Tibial artery (tissue), 4 donors: ENCODE measurements at regions not wholly inside any gene's neighbourhood (a gene's known extent, or its start where the extent isn't known, plus 50 kb on each side); places are given as distances from the start of the nearest gene placed in this dataset.
A peak's percentile ranks its signal among the peaks of the same experiment; 100 is the strongest.

ENCODE experiments used
- DNase-seq, 2 donors: peaks; one replicate each; pipeline ENCODE4 v3.0.0-alpha.2; 2019
- H3K27ac ChIP-seq, 2 donors: fragments of 200-600 bp; sonication (generic) in 1 of 2; 1 replicate in 1 of 2; 2 replicates in 1 of 2; pipeline ENCODE4 v1.5.1; 2018 to 2019; ENCODE audit warnings: mild to moderate bottlenecking in 1 of 2
- H3K27me3 ChIP-seq, 2 donors: fragments of 200-600 bp; sonication (generic) in 1 of 2; one replicate each; pipeline versions ENCODE4 v1.5.1 to v1.6.0; 2016 to 2019
- H3K36me3 ChIP-seq, 3 donors: fragments of 200-600 bp; sonication (generic) in 2 of 3; one replicate each; pipeline ENCODE4 v1.5.1; 2016 to 2019; ENCODE audit warnings: mild to moderate bottlenecking in 2 of 3
- H3K4me1 ChIP-seq, 4 donors: fragments of 200-600 bp; sonication (generic) in 2 of 4; 1 replicate in 3 of 4; 2 replicates in 1 of 4; pipeline ENCODE4 v1.5.1; 2016 to 2019
- H3K4me3 ChIP-seq, 2 donors: fragments of 200-600 bp; sonication (generic) in 1 of 2; 1 replicate in 1 of 2; 2 replicates in 1 of 2; pipeline ENCODE4 v1.5.1; 2018 to 2019; ENCODE audit warnings: mild to moderate bottlenecking in 2 of 2
- H3K9me3 ChIP-seq, 3 donors: fragments of 200-600 bp; sonication (generic) in 1 of 3; one replicate each; pipeline ENCODE4 v1.5.1; 2016 to 2019
- intact Hi-C: fragments of 100-400 bp; cut with DNase I; formaldehyde crosslinking; loops from one replicate; pipeline ENCODE4 v1.15.0; 2023; ENCODE audit warnings: low total_unique reads
- TF ChIP-seq, protein P1 (sequence below), 2 experiments: fragments of 200-600 bp in 1 of 2; fragments of 450-650 bp in 1 of 2; IDR thresholded peaks; one replicate each; pipeline ENCODE4 v1.5.1; 2017 to 2019; ENCODE audit warnings: antibody characterized with exemption in 2 of 2, mild to moderate bottlenecking in 1 of 2, moderate library complexity in 1 of 2

DNA sequence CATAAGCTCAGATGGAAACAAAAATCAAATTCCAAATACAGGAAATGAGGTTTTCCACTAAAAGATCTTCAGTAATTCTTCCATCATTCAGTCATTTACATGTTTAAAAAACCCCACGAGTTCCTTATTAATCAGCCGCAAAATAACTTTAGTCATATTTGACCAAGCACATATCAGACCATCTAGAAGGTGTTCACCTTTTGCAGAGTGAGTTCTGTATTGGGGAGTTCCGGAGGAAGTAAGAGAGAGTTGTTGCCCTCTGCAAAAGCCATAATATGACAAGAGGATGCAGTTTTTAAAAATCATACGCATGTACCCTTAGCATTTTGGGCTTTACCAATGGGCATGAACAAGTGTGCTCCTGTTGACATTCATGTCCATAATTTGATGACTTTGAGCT lies 61.6 kb downstream of the CCR1 start:
- TF ChIP-seq, protein P1, sequence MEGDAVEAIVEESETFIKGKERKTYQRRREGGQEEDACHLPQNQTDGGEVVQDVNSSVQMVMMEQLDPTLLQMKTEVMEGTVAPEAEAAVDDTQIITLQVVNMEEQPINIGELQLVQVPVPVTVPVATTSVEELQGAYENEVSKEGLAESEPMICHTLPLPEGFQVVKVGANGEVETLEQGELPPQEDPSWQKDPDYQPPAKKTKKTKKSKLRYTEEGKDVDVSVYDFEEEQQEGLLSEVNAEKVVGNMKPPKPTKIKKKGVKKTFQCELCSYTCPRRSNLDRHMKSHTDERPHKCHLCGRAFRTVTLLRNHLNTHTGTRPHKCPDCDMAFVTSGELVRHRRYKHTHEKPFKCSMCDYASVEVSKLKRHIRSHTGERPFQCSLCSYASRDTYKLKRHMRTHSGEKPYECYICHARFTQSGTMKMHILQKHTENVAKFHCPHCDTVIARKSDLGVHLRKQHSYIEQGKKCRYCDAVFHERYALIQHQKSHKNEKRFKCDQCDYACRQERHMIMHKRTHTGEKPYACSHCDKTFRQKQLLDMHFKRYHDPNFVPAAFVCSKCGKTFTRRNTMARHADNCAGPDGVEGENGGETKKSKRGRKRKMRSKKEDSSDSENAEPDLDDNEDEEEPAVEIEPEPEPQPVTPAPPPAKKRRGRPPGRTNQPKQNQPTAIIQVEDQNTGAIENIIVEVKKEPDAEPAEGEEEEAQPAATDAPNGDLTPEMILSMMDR (IDR thresholded peaks at IDR 0.05), result no peak
- intact Hi-C loops, result no loop called here
- Histone ChIP-seq H3K27me3 (no peaks in the 10 kb centered on the region), H3K4me1 (peaks cover 0 to 6% (median 0%) of the 10 kb centered on the region in 4 donors), H3K36me3 (no peaks in the 10 kb centered on the region), H3K27ac (no peak overlapping the region), H3K9me3 (no peaks in the 10 kb centered on the region), H3K4me3 (no peak overlapping the region)
- no peak for DNase-seq

DNA sequence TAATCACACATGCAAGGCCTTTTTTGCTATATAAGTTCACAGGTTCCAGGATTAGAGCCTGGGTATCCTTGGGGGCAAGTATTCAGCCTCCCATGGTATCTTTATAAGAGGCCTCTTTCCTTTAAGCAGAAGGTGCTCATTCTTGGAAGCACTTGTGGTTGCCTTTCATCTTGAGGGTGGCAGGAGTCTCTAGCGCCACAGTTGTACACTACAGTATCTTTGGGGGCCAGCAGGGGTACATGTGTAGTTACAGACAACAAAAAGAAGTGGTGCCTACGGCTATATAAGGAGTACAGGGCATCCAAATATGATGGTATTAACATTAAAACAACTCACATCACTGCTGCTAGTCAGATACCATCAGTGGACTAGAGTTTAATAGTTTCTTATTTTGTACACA lies 62.1 kb downstream of the CCR1 start:
- TF ChIP-seq, protein P1 (IDR thresholded peaks at IDR 0.05), result no peak
- no peaks in the 10 kb centered on the region for H3K36me3 ChIP-seq
- no peaks in the 10 kb centered on the region for H3K9me3 ChIP-seq
- H3K4me3 ChIP-seq, result no peak overlapping the region
- H3K4me1 ChIP-seq, result peaks cover 0 to 6% (median 0%) of the 10 kb centered on the region in 4 donors
- no peaks in the 10 kb centered on the region for H3K27me3 ChIP-seq
- intact Hi-C loops, result no loop called here
- no peak for DNase-seq
- no peak overlapping the region for H3K27ac ChIP-seq

- H3K27me3 ChIP-seq, result no peaks in the 10 kb centered on the region
- no peak overlapping the region for H3K4me3 ChIP-seq
- no peak for DNase-seq
- H3K27ac ChIP-seq, result no peak overlapping the region
- no peaks in the 10 kb centered on the region for H3K36me3 ChIP-seq
- intact Hi-C loops, result no loop called here
- peaks cover 0 to 6% (median 0%) of the 10 kb centered on the region in 4 donors for H3K4me1 ChIP-seq
- TF ChIP-seq, protein P1 (IDR thresholded peaks at IDR 0.05), result no peak
- H3K9me3 ChIP-seq, result no peaks in the 10 kb centered on the region
These were observed 63.0 kb downstream of the CCR1 start for GRCh38 chr3:46145147-46145546.

DNA sequence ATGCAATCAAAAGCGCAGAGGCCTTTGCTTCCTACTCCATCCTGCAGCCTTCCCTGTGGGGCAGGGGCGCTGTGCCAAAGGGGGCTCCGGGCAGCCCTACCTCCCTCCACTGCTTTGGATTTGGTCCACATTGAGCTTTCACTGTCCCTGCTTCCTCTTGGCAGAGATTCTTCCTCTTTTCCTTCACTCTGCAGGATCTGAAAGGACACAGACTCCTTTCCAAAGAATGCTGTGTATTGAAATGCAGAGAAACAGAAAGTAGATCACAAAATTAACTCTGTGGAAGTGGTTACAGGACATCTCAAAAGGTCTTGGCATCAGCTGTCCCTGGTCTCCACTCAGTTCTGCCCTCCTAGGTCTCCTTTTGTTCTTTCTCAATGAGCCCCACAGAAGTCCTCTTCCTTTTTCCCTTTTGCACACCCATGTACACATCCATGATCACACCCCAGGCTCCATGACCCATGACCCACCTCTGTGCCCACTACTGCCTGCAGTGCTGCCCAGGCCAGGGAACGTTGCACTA lies 64.1 kb downstream of the CCR1 start:
- Histone ChIP-seq H3K9me3 (no peaks in the 10 kb centered on the region), H3K27ac (no peak overlapping the region)
- TF ChIP-seq, protein P1 (IDR thresholded peaks at IDR 0.05), result no peak

GRCh38 chr3:46141813-46142212 lies 66.3 kb downstream of the CCR1 start:
- intact Hi-C loops, result no loop called here
- TF ChIP-seq, protein P1 (IDR thresholded peaks at IDR 0.05), result no peak
- Histone ChIP-seq H3K4me1 (peaks cover 0 to 6% (median 0%) of the 10 kb centered on the region in 4 donors), H3K4me3 (no peak overlapping the region), H3K27me3 (no peaks in the 10 kb centered on the region), H3K36me3 (no peaks in the 10 kb centered on the region), H3K27ac (no peak overlapping the region), H3K9me3 (no peaks in the 10 kb centered on the region)
- no peak for DNase-seq

More for the DNA sequence above, 64.1 kb downstream of the CCR1 start:
- no peaks in the 10 kb centered on the region for H3K36me3 ChIP-seq
- peaks cover 0 to 6% (median 0%) of the 10 kb centered on the region in 4 donors for H3K4me1 ChIP-seq
- no peaks in the 10 kb centered on the region for H3K27me3 ChIP-seq
- H3K4me3 ChIP-seq, result no peak overlapping the region
- peak in 1 of 2 donors; percentile 37 for DNase-seq
- intact Hi-C loops, result no loop called here

- no peak for DNase-seq
These were observed 69.5 kb downstream of the CCR1 start for GRCh38 chr3:46138581-46138980.

More at GRCh38 chr3:46138581-46138980, 69.5 kb downstream of the CCR1 start:
- H3K4me3 ChIP-seq, result no peak overlapping the region
- TF ChIP-seq, protein P1 (IDR thresholded peaks at IDR 0.05), result no peak
- H3K27me3 ChIP-seq, result no peaks in the 10 kb centered on the region
- intact Hi-C loops, result no loop called here
- no peak overlapping the region for H3K27ac ChIP-seq
- no peaks in the 10 kb centered on the region for H3K9me3 ChIP-seq
- peaks cover 0 to 1% (median 0%) of the 10 kb centered on the region in 4 donors for H3K4me1 ChIP-seq
- H3K36me3 ChIP-seq, result no peaks in the 10 kb centered on the region
